RPMI7951 (cell line): ENCODE measurements at regions not wholly inside any gene's neighbourhood (a gene's known extent, or its start where the extent isn't known, plus 50 kb on each side); places are given as distances from the start of the nearest gene placed in this dataset.
"Not testable (repeated sequence)": the region's sequence is repeated elsewhere in the genome, so short reads cannot be mapped to it uniquely, and the experiment has no call there.

ENCODE experiments used
- DNase-seq: peaks from one replicate; pipeline ENCODE4 v3.0.0-alpha.2; 2012; ENCODE audit warnings: low read depth

DNA sequence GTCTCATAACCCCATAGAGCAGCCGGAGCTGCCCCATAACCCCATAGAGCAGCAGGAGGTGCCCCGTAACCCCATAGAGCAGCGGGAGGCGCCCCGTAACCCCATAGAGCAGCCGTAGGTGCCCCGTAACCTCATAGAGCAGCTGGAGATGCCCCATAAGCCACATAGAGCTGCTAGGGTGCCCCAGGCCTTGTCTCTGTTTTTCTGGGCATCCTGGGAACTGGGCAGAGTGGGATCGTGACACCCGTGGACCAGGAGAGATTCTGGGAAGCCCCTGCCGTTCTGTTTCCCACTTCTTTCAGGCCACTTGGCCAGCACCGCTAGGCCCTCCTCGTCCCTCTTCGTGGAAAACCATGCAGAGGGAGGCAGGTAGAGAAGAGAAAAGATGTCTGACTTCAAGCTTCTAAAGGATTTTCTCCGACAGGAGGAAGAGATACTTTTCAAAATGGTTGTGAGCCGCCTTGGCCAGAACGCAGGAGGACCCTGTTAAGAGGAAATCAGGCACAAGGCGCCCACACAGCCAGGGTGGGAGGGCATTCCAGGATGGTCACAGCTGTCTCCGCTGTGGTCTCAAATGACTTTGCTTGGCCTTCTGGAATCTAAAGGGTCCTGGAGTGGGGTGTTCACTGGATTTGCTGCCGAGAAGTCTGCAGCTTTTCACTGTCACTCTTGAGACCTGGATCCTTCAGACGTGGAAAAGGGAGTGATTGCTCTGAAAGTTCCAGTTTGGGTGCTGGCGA, 171.8 kb downstream of the NPIPB11 start:
- not testable (repeated sequence) for DNase-seq

DNA sequence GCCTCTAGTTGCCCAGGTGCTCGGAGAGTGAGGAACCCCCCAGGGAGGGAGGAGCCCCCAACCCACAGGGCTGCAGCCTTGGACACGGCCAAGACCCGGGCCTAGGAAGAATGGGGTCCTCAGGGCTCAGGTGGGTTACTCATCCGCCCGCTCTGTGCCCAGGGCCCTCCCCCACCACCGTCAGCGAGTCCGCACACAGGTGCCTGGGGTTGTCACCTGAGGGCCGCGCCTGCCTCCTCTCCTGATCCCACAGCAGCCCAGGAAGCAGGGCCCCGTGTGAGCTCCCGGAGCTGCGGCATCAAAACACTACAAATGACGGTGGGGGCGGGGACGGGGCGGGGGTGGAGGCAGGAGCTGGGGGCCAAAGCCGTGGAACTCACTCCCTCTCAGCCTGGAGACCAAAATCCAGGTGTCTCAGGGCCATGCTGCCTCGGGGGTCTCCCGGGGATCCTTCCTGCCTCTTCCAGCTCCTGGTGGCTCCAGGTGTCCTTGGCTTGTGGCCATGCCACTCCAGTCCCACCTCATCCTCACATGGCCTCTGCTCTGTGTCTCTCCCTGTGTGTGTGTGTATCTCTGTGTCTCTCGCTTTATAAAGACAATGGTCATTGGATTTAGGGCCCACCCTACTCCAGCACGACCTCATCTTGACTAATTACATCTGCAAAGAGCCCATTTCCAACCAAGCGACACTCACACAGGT, 172.7 kb downstream of the NPIPB11 start:
- not testable (repeated sequence) for DNase-seq

DNA sequence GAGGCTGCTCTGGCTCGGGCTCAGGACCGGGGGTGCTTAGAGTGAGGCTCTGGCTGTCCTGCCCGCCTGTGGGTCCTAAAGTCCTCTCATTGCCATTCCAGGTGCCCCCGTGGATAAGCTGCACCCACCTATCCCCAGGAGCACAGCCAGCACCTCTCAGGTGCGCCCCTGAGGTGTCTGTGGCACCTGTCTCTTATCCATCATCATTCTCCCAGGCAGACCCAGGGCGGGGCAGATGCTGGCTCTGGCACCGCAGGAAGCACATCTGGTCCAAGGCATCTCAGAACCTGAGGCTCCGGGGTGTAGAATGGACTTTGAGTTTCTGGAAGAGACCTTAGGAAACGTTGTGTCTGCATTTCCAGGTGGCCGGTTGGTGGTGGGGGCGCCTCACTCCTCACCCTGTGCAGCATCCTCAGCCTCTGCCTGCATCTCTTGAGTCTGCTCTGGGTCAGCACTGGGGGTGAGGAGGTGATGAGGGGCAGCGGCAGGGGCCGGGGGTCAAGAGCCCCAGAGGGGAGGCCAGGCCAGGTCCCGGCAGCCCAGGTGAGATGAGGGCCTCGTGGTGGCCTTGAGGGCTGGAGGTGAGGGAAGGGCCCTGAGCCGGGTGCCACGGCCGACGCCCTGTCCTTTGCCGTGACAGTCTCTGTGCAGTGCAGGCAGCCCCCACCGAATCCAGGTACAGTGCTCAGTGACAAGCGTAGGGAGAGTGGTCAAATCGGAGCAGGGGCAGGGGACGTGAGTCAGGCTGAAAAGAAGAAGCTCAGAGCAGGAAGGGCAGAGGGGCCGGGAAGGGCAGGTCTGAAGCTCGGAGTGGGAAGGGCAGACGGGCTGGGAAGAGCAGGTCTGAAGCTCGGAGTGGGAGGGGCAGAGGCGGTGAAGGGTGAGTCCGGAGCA, 173.5 kb downstream of the NPIPB11 start:
- no peak for DNase-seq

DNA sequence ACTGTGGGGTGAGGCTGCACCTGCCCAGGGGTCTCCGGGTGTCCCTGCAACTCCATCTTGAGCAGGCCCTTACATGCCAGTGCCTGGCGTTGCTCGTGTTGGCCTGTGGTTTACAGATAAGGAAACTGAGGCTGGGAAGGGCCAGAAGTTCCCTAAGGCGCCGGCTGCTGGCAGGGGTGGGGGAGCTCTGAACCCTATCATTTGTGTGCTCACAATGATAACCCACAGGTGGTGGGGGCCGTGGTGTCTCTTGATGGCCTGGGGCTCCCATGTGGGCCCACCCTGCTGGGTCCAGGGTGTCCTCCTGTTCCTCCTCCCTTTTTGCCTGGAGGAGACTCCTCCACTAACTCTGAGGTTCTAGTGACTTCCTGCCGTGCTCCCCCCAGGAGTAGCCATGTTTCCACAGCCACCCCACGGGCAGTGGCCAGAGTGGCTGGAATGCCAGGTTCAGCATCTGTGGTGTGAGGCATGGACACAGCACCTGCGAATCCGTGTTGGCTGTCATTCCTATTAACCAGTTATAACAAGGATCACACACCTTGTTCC, 174.3 kb downstream of the NPIPB11 start:
- not testable (repeated sequence) for DNase-seq

DNA sequence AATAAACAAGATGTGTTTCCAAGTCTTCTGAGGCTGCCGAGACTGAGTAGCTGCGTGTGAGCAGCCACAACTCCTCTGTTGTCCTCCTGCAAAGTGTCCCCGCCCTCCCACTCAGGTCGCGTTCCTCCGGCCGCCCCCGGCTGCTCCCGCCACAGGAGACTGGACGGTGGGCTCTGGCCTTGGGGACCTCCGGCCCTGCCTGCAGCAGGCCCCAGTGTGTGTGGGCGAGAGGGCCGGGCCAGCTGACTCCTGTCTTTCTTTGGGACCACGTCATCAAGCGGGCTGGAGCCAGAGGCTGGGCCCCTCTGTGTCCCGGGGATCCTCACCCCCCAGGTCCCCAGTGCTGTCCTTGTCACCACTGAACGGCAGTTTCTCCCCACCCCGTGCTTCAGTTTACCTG, 175.3 kb downstream of the NPIPB11 start:
- DNase-seq: no peak

DNA sequence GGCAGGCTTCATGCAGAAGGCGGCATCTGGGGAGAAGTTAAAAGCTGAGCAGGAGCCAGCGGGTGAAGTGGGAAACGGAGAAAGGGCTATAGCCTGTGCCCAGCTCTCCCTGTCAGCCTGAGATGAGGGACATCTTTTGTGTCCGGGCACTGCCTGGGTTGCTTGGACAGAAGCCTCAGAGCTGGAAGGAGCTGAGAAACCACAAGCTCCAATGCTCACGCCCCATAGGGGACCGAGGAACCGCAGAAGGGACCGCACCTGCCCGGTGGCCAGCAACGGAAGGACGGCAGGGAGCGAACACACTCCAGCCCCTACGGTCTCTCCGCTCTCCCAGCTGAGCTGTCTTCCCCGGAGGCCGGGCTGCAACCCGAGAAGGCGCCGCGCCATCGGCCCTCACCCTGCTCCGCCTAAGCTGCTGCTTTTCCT, 175.8 kb downstream of the NPIPB11 start:
- no peak for DNase-seq

DNA sequence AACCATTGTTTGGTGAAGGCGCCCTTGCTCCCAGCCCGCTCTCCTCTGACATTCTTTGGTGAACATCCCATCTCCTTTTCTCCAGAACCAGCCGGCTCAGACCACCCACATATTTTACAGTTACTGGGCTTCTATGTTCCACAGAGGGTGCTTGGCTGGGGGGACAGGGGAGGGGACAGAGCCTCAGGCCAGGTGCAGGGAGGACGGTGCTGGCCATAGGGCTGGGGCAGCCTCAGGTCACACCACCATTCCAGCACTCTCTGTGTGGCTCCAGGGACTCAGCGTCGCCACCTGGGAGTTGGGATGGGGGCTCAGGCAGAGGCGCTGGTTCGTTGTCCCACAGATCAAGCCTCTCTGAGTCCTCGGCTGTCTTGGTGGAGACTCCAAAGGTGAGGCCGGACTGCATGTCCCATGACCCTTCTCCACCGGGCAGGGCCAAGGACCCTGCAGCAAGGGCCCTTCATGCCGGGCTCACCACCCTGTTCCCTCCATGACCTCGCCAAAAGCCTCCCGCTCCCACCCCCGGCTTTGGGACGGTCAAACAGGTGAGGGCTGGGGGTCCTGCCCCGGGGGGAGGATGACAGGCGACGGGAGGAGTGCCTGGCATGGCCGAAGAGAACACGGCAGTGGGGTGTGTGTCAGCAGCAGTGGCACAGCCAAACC, 176.4 kb downstream of the NPIPB11 start:
- DNase-seq: not testable (repeated sequence)

DNA sequence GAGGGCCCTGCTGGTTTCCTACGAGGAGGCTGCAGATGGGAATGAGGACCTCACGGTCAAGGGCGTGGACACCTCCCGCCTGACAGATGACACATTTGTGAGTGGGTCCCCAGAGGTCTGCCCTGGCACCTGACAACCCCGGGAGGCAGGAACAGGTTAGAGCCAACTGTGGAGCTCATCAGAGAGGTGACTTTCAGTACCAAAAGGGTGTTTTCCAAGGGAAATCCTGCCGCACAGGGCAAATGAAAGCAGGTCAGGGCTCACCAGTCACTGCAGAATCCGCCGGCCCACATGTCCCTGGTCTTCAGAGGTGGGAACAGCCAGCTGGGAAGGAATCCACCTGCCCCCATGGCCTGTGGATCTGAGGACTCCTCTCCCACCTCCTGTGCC, 176.9 kb downstream of the NPIPB11 start:
- not testable (repeated sequence) for DNase-seq

DNA sequence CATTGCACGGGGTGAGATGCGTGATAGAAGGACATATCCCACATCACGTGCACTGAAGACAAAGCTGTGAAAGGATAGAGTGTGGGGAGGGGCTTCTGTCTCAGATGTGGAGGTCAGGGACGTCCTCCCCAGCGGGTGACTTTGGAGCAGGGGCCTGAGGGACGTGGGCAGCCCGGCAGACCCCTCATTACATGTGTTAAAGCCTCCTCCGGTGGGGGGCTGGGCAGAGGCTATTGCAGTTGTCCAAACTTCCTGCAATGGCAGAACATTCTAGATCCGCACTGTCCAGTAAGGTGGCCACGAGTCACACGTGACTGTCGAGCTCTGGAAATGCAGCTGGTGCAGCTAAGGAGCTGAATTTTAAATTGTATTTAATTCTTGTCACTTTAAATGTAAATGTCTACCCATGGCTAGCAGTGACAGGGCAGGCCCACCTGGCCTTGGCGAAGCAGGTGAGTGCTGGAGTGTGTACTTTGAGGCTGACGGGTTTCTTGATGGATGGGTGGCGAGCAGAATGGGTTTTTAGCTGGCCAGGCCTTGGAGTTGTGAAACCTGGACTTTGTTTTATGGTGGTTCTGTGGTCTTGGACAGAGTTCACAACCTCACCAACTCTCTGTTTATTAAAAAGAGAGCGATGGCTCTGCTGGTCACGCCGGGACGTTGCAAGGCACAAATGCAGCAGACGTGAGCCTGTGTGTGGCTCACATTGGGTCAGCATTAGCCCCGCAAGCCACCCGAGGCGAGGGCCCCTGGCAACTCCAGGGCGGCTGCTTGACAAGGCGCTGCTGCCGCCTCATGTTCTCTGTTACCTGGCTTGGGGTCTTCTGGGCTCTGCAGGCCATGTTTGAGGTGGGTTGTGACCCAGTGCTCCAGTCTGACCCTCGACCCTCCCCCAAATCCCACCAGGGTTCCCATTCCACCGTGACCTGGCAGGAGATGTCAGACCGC, 177.6 kb downstream of the NPIPB11 start:
- DNase-seq: not testable (repeated sequence)

DNA sequence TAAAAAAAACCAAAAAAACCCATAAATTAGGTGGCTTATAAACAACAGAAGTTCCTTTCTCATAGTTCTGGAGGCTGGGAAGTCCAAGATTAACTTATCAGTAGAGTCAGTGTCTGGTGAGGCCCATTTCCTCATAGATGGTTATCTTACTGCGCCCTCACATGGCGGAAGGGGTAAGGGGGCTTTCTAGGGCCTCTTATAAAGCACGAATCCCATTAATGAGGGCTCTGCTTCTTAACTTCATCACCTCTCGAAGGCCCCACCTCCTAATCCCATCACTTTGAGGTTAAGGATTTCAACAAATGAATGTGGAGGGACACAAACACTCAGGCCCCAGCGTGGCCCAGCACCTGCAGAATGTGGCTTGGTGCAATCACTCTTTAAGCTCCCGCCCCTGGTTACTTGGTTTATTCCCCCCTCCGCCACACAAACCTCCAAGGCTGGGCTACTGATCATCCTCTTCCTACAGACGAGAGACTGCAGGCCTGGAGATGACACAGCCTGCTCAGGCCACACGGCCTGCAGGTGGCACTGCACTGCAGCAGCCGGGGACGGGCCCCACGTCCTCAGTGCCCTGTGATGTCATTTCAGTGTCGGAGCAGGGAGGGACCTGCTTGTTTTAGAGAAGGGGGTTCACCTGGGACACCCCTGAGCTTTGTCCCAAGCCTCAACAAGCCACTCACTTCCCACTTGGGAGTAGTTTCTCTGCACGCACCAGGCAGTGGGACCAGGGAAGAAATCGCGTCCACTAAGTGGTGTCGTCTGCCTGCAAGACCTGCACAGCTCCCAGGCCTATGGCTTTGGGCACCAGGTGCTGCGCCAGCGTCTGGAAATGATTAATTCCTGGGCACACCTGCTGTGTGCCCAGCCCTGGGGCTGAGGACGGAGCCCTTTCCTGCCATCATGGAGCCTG, 178.5 kb downstream of the NPIPB11 start:
- DNase-seq: peak; percentile 56

DNA sequence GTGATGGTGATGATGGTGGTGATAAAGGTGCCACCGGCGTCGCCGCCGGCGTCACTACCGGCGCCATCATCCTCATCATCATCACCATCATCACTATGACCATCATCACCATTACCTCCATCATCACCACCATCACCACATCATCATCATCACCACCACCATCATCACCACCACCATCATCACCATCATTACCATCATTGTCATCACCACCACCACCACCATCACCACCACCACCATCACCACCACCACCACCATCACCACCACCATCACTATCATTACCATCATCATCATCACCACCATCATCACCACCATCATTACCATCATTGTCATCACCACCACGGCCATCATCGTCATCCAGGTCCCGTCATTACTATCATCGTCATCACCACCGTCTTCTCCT, 179.7 kb downstream of the NPIPB11 start:
- no peak for DNase-seq

DNA sequence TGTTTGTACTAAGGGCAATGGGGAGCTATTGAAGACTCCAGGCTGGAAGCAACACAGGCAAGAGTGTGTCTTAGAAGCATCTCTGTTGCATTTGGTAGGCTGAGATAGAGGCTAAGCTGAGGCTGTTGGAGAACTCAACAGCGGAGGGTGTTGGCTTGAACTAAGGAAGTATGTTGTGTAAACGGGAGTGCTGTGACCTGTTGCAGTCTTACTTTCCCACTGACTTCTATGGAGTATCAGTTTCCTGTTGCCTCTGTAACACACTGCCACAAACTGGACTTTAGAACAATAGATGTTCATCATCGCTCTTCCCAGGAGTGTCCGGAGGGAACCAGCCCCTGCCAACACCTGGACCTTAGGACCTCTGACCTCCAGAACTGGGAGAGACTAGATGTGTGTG, 181.8 kb downstream of the NPIPB11 start:
- not testable (repeated sequence) for DNase-seq

DNA sequence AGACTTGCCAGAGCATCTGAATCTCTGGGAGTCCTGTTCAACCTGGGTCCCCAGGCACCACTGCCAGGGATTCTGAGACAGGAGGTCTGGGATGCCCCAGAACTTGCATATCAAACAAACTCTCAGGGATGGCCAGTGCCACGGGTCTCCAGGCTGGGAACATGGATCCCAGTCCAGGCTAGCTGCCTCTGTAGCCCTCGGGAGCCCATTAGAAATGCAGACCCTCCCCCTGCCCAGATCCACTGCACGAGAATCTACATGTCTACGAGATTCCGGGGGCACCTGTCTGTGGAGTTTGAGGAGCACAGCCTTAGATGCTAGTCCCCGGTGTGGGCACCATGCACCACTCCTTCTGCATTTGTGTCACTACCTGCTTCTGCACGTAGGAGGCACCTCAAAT, 183.9 kb downstream of the NPIPB11 start:
- not testable (repeated sequence) for DNase-seq

DNA sequence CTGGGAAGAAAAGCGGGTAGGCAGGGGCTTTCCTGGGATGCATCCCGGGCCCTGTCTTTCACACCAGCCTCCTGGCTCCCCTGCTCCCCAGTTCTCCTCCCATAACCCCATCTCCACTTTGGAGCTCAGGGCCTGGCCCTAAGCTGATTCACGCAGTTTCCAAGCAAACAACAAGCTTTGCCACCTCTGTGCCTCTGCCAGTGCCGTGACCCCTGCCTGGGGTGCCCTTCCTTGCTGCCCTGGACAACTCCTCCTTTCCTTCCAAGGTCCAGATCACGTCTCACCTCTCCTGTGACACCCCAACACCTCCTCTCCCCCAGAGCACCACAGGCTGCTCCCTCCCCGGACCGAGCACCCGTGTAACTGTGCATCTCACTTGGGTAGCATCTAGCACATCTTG, 184.5 kb downstream of the NPIPB11 start:
- DNase-seq: not testable (repeated sequence)

DNA sequence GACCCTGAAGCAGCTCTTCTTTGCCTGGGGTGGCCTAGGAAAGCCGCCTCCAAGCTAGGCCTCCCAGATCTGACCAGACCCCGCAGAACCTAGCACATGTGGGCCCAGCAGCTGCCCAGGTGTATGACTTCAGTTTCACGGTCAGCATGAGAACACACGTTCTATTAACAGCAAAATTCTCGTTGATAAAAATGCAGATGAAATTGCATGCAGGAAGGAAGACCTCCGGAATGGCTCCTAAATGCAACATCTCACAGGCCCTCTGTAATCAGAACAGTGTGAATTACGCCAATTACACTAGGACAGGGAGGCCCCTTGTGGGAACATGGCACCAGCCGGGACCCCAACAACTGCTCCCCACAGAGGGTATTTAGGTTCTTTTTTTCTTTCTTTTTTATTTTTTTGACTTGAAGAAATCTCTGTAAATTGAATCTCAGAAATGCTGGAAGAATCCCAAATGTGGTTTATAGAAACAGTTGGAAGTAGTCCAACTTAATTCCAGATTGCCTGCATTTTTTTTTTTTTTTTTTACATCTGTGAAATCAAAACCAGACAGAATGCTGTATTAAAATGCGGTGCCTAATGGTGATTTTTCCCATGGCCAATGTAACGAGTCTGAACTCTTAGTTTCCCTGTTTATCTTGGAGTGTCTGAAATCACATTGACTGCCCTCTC, 185.1 kb downstream of the NPIPB11 start:
- peak; percentile 77 for DNase-seq

DNA sequence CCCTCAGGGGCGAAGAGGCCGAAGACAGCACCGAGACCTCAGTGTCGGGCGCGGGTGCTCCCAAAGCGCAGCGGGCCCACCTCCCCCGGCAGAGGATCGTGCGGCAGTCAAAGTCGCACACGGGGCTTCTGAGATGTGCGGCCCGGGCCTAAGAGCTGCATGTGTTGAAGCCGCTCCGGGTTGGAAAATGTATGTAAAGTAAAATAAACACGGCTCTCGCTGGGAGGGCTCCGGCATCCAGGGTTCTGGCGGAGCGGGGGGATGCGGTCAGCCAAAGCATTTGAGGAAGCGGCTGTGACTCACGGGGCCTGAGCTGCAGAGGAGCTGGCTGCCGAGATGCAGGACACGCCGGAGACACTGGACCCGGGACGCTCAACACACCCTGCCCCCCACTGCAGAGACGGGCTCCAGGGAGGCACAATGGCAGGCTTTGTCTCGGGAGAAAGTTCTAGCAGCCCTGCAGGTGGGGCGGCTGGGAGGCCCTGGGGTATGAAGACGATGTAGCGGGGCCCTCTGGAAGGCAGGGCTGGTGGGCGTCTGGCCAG, 185.8 kb downstream of the NPIPB11 start:
- DNase-seq: peak; percentile 93

DNA sequence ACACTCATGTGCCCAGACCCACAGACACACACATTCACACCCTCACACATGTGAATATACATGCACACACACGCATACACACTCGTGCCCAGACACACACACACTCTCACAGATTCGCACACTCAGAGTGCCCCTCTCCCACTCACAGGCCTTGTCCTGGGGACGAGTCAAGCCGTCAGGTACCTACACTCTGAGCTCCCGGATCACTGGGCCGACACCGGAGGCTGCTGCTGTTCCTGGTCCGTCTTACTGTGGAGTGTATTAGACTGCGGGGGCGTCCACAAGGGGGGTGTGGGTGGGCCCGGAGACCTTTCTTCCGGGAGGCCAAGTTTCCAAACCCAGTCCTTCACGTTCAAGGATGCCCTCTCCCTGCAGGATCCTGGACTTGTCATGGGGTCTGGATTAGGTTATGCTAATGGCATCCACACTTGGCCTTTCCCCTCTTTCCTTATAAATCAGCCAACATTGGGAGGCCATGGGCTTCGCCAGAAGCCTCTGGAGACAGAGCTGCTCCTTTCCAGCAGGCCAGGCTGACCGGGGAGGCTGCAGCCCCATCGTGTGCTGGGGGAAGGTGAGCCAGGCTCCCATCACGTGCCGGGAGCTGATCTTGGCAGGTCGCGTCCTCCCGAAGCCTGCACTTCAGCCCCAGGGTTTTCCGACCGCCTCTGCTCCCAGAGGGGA, 186.4 kb downstream of the NPIPB11 start:
- peak; percentile 39 for DNase-seq

DNA sequence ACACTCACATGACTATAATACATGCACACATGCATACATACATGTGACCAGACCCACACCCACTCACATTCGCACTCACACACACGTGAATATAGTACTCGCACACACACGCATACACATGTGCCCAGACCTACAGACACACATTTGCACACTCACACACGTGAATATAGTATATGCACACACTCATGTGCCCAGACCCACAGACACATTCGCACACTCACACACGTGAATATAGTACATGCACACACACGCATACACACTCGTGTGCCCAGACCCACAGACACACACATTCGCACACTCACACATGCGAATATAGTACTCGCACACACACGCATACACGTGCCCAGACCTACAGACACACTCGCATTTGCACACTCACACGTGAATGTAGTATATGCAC, 186.9 kb downstream of the NPIPB11 start:
- DNase-seq: not testable (repeated sequence)
